Muscle layer of duodenum (tissue), 2 donors: ENCODE measurements at regions not wholly inside any gene's neighbourhood (a gene's known extent, or its start where the extent isn't known, plus 50 kb on each side); places are given as distances from the start of the nearest gene placed in this dataset.
"Not testable (repeated sequence)": the region's sequence is repeated elsewhere in the genome, so short reads cannot be mapped to it uniquely, and the experiment has no call there.

Source experiments
- H3K27ac ChIP-seq: one replicate; pipeline ENCODE4 v1.7.0; 2013; ENCODE audit warnings: mild to moderate bottlenecking, low read length
- H3K27me3 ChIP-seq: one replicate; pipeline ENCODE4 v1.7.0; 2013; ENCODE audit warnings: low read depth, mild to moderate bottlenecking, control low read depth, low read length
- H3K36me3 ChIP-seq, 2 donors: one replicate each; pipeline ENCODE4 v1.7.0; 2013; ENCODE audit warnings: low read length in 2 of 2, control low read depth in 1 of 2, mild to moderate bottlenecking in 1 of 2; ENCODE audit not compliant: insufficient read depth in 2 of 2, control insufficient read depth in 1 of 2
- H3K4me1 ChIP-seq, 2 donors: one replicate each; pipeline ENCODE4 v1.7.0; 2013; ENCODE audit warnings: low read length in 2 of 2, mild to moderate bottlenecking in 2 of 2, control low read depth in 1 of 2, moderate library complexity in 1 of 2; ENCODE audit not compliant: insufficient read depth in 2 of 2, control insufficient read depth in 1 of 2
- H3K4me3 ChIP-seq, 2 donors: one replicate each; pipeline ENCODE4 v1.7.0; 2013; ENCODE audit warnings: low read length in 2 of 2, low read depth in 1 of 2, mild to moderate bottlenecking in 1 of 2
- H3K9me3 ChIP-seq, 2 donors: one replicate each; pipeline ENCODE4 v1.7.0; 2013; ENCODE audit warnings: low read length in 2 of 2, control low read depth in 1 of 2, mild to moderate bottlenecking in 1 of 2; ENCODE audit not compliant: control insufficient read depth in 1 of 2
- donor health status: healthy.

DNA sequence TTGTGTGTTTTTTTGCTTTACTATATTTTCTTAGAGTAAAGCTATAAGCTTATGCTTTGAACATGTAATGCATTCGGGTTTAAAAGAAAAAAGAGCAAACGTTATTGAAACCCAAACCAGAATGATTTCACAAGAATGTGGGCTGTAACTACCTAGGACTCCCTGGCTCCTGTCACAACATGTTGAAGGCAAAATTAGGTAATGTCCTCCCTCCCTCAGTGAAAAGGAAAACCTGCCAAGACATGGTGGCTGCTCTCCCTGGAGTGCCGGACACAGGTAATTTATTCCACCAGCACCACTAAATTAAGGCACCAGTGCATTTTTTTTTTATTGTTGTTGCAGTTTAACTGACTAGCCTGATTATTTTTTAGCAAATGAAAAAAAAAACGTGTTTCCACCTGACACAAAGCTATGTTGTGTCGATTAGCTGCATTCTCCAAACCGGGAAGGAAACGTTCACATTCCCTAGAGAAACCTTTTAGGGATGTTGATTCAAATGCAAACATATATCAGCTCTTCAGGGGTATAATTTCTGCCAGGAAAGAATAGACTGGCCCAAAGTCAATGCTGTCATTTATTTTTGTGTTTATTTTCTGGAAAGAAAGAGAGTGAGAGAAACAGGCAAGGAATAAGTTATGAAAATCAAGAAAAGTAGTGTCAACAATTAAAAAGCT is 134.6 kb downstream of the CCDC34 start:
- H3K27me3 ChIP-seq = no peaks in the 10 kb centered on the region
- H3K4me1 ChIP-seq = no peaks in the 10 kb centered on the region
- no peaks in the 10 kb centered on the region for H3K9me3 ChIP-seq
- no peaks in the 10 kb centered on the region for H3K36me3 ChIP-seq
- H3K27ac ChIP-seq = no peak overlapping the region
- H3K4me3 ChIP-seq = no peak overlapping the region

DNA sequence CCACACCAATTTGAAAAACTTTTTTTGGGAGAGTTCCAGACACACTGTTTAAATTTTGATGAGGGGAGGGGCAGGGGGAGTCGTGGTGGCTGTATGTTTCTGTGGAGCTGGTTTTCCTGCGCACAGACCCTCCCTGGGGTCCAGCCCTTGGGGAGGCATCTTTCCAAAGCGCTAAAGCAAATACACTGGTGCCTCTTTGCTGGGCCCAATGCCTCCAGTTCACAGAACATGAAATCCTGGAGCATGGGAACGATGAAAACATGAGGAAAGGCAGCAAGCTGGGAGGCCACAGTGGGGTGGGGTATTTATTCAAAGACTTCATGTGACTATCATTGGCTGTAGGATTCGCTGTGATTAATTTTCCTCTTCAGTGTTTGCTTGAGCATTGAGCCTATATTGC is 135.3 kb downstream of the CCDC34 start:
- Histone ChIP-seq H3K4me3 (no peak overlapping the region), H3K36me3 (no peaks in the 10 kb centered on the region), H3K9me3 (no peaks in the 10 kb centered on the region), H3K27ac (no peak overlapping the region), H3K27me3 (no peaks in the 10 kb centered on the region), H3K4me1 (no peaks in the 10 kb centered on the region)

- not testable (repeated sequence) for H3K4me3 ChIP-seq, H3K27me3 ChIP-seq, H3K36me3 ChIP-seq, H3K27ac ChIP-seq, H3K9me3 ChIP-seq
- H3K4me1 ChIP-seq = peaks cover 12 to 29% of the 10 kb centered on the region in 2 donors
These were observed 143.5 kb downstream of the CCDC34 start for GRCh38 chr11:27219487-27220039.

DNA sequence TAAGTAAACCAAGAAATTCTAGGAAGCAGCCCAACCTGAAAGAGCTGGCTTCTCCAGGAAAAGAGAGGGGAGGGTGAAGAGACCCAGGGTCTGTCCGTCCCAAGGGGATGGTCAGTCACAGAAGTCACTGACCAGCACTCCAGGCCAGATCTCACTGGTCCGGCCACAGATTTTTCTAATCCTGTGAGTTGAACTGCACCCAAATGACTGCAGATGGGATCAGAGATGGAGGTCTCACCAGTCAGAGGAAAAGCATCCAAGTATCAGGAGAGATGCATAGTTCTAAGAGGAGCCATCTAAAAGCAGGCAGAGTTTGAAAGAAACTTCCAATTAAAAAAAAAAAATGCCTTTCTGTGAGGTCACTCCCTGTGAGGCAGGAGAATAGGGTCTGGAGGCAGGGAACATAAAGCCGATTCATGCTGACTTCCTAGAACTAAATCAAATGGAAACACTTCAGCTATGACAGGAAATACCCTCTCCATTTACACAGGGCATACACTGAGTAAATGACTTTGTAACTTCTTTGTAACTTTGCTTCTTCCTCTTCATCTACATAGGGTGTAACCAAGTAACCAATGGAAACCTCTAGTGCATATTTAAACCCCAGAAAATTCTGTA is 144.5 kb downstream of the CCDC34 start:
- Histone ChIP-seq H3K4me3 (no peak overlapping the region), H3K9me3 (no peaks in the 10 kb centered on the region), H3K36me3 (no peaks in the 10 kb centered on the region), H3K4me1 (peaks cover 12 to 29% of the 10 kb centered on the region in 2 donors), H3K27me3 (no peaks in the 10 kb centered on the region), H3K27ac (no peak overlapping the region)

GRCh38 chr11:27217948-27218420 is 145.0 kb downstream of the CCDC34 start:
- peaks cover 14 to 29% of the 10 kb centered on the region in 2 donors for H3K4me1 ChIP-seq
- H3K36me3 ChIP-seq = no peaks in the 10 kb centered on the region
- H3K9me3 ChIP-seq = no peaks in the 10 kb centered on the region
- no peaks in the 10 kb centered on the region for H3K27me3 ChIP-seq
- no peak overlapping the region for H3K27ac ChIP-seq
- no peak overlapping the region for H3K4me3 ChIP-seq

DNA sequence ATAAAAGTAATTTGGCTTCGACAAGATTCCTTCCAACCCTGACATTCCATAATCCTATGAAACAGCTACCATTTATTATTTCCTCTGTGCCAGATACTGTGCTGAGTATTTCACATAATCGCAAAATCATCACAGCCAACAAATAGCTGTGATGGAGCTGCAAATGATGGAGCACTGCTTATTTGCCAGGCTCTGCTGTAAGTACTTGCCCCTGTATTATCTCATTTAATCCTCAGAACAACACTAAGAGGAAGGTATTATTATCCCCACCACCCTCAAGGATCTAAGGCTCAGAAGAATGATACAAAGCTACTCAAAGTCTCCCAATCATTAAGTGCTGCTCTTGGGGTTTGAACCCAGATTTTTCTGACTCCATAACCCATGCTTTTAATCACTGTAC is 145.5 kb downstream of the CCDC34 start:
- Histone ChIP-seq H3K27ac (no peak overlapping the region), H3K36me3 (no peaks in the 10 kb centered on the region), H3K4me3 (no peak overlapping the region), H3K9me3 (no peaks in the 10 kb centered on the region), H3K27me3 (no peaks in the 10 kb centered on the region), H3K4me1 (peaks cover 15 to 29% of the 10 kb centered on the region in 2 donors)

GRCh38 chr11:27216270-27217149 is 146.5 kb downstream of the CCDC34 start:
- Histone ChIP-seq H3K27me3 (no peaks in the 10 kb centered on the region), H3K4me1 (peaks cover 15 to 29% of the 10 kb centered on the region in 2 donors), H3K27ac (no peak overlapping the region), H3K9me3 (no peaks in the 10 kb centered on the region), H3K36me3 (no peaks in the 10 kb centered on the region), H3K4me3 (no peak overlapping the region)

- Histone ChIP-seq H3K4me1 (peaks cover 15 to 29% of the 10 kb centered on the region in 2 donors), H3K9me3 (no peaks in the 10 kb centered on the region), H3K27me3 (no peaks in the 10 kb centered on the region), H3K36me3 (no peaks in the 10 kb centered on the region), H3K4me3 (no peak overlapping the region), H3K27ac (no peak overlapping the region)
These were observed 147.3 kb downstream of the CCDC34 start for GRCh38 chr11:27215471-27216269.

- no peak overlapping the region for H3K4me3 ChIP-seq
- H3K27me3 ChIP-seq = no peaks in the 10 kb centered on the region
- H3K27ac ChIP-seq = no peak overlapping the region
- no peaks in the 10 kb centered on the region for H3K36me3 ChIP-seq
- H3K9me3 ChIP-seq = no peaks in the 10 kb centered on the region
- H3K4me1 ChIP-seq = peaks cover 15 to 29% of the 10 kb centered on the region in 2 donors
These were observed 148.3 kb downstream of the CCDC34 start for GRCh38 chr11:27214713-27215112.

GRCh38 chr11:27213232-27213660 is 149.8 kb downstream of the CCDC34 start:
- H3K9me3 ChIP-seq = no peaks in the 10 kb centered on the region
- no peaks in the 10 kb centered on the region for H3K36me3 ChIP-seq
- peaks cover 15 to 25% of the 10 kb centered on the region in 2 donors for H3K4me1 ChIP-seq
- no peak overlapping the region for H3K4me3 ChIP-seq
- no peak overlapping the region for H3K27ac ChIP-seq
- H3K27me3 ChIP-seq = no peaks in the 10 kb centered on the region
